GM10248 (cell line): ENCODE measurements at regions not wholly inside any gene's neighbourhood (a gene's known extent, or its start where the extent isn't known, plus 50 kb on each side); places are given as distances from the start of the nearest gene placed in this dataset.
"Not testable (repeated sequence)": the region's sequence is repeated elsewhere in the genome, so short reads cannot be mapped to it uniquely, and the experiment has no call there.

Experiments
- CTCF ChIA-PET: fragments of 300-600 bp; sonication (Branson Sonifier 250); formaldehyde crosslinking; extraction: SDS; loops from one replicate; lab custom pipeline; 2021; ENCODE audit warnings: antibody characterized with exemption; lab: Yijun Ruan, JAX
- POLR2A ChIA-PET: fragments of 350-650 bp; sonication (Branson Sonifier 250); formaldehyde crosslinking; extraction: SDS; loops from one replicate; lab custom pipeline; 2020; ENCODE audit warnings: antibody characterized with exemption; lab: Yijun Ruan, JAX
- DNase-seq: peaks from one replicate; pipeline ENCODE4 v3.0.0; 2012; ENCODE audit errors: extremely low spot score
- CTCF ChIP-seq: IDR thresholded peaks from 2 replicates; pipeline ENCODE4 v1.5.1; 2012; ENCODE audit warnings: mild to moderate bottlenecking, low read depth; ENCODE audit errors: extremely low read depth, missing control alignments, control extremely low read depth

DNA sequence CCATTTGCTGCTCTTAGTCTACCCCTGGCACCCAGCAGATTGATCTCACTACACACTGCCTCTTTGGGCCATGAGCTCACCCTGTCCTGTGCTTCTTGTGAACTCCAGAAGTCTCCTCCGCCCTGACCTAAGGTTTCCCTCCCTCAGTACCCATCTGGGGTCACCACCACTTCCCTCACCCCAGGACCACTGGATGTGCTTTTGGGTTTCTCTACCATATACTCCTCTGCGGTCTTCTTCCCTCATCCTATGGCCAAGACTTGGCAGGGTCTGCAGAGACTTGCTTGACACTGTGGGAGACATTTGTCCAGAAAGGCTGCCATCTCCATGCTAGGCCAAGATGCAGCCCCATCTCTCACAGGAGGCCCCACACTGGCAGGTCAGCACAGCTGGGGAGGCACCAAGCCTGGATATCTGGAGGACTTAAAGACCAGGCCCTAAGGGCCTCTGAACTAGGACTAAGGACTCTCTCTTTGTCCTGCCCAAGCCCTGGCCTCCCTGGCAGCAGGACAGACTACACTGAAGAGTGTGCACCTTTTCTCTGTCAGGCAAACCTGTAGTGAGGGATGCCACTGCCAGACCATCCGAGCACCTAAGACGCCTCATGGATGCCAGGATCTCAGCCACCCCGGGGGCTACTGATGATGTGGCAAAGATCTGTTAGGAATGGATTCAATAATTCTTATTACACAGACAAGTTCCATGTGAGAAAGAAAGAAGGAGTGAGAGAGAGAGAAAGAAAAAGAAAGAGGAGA is 134.6 kb downstream of the ZNF467 start:
- no peak for TF ChIP-seq CTCF
- ChIA-PET POLR2A (no interaction called here), CTCF (interaction anchor here (1.6 to 2.8 kb wide), 4 partner anchors 10 to 103 kb away, joined by 4 to 10 read pairs (median 7); no protein-coding TSS in a partner anchor)
- DNase-seq = no peak

DNA sequence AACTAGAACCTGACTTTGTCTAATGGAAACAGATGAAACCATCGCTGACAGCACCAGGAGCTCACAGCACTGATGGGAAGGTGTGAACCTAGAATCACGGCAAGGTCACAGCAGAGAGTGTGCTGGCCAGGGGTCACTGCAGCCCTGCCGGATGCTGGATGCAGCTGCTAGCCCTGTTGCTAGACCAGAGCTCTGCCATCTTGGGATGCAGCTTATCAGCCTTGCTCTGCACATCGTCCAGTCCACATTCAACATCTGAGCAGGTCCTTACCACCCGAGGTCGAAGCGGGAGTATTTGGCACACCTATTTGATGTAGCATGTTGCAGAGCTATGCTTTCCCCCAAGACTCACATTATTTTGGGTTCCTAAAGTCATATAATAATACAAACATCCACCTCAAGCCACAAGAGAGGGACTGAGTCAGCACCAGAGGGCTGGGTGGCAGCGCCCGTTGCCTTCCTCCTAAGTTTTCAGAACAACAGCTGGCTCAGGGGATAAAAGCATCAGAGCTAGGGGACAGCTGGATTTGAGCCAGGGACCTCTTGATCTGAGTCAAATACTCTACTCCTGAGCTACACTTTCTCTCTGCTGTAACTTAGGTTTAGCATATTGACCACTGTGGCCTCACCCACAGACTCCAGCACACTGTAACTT is 135.3 kb downstream of the ZNF467 start:
- no peak for DNase-seq
- TF ChIP-seq CTCF = no peak
- CTCF ChIA-PET = interaction anchor here (1.6 to 2.8 kb wide), 4 partner anchors 9 to 104 kb away, joined by 4 to 10 read pairs (median 7); no protein-coding TSS in a partner anchor
- POLR2A ChIA-PET = no interaction called here

- no peak for DNase-seq
- POLR2A ChIA-PET = no interaction called here
- CTCF ChIA-PET = interaction anchor here (1.4 to 1.6 kb wide), 2 partner anchors 10 to 11 kb away, joined by 4 to 5 read pairs; no protein-coding TSS in a partner anchor
- TF ChIP-seq CTCF = no peak
These were observed 137.6 kb downstream of the ZNF467 start for GRCh38 chr7:149635561-149636329.

- CTCF ChIA-PET = interaction anchor here (0.7 to 1.5 kb wide), 2 partner anchors 8 to 10 kb away, joined by 3 to 5 read pairs; no protein-coding TSS in a partner anchor
- TF ChIP-seq CTCF = no peak
- DNase-seq = no peak
- POLR2A ChIA-PET = no interaction called here
These were observed 136.7 kb upstream of the ZNF746 start for GRCh38 chr7:149633976-149634945.

DNA sequence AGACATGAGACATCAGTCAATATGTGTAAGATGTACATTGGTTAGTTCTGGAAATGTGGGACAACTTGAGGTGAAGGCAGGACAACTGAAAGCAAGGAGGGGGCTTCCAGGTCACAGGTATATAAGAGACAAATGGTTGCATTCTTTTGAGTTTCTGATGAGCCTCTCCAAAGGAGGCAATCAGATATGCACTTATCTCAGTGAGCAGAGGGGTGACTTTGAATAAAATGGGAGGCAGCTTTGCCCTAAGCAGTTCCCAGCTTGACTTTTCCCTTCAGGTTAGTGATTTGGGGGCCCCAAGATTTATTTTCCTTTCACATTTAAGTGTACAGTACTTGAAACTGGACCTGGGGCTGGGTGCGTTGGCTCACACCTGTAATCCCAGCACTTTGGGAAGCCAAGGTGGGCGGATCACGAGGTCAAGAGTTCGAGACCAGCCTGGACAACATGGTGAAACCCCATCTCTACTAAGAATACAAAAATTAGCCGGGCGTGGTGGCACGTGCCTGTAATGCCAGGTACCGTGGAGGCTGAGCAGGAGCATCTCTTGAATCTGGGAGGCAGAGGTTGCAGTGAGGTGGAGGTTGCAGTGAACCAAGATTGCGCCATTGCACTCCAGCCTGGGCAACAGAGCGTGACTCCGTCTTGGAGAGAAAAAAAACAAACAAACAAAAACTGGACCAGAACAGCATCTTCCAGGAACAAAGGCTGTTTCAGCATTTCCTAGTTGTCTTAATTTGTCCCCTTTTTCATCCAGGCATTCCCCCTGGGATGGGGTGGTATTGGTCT is 130.9 kb upstream of the ZNF746 start:
- DNase-seq, POLR2A ChIA-PET: not testable (repeated sequence)
- CTCF ChIA-PET = interaction anchor here (1.7 to 3.0 kb wide), 2 partner anchors 10 to 207 kb away, joined by 3 to 9 read pairs; no protein-coding TSS in a partner anchor
